Left lung (tissue), 4 donors: ENCODE measurements at regions not wholly inside any gene's neighbourhood (a gene's known extent, or its start where the extent isn't known, plus 50 kb on each side); places are given as distances from the start of the nearest gene placed in this dataset.

Experiments used
- ATAC-seq: fragments of 200-7000 bp; cut with Tn5 transposase; one replicate; pipeline ENCODE4 v1.9.1; 2020; ENCODE audit warnings: moderate library complexity
- DNase-seq, 4 donors: peaks; one replicate each; pipeline ENCODE4 v3.0.0-alpha.2; 2013 to 2020
- H3K27ac ChIP-seq, 2 donors: fragments of 200-600 bp; sonication (generic) in 1 of 2; one replicate each; pipeline versions ENCODE4 v1.5.0 to v1.8.0; 2020 to 2021
- H3K27me3 ChIP-seq, 2 donors: fragments of 200-600 bp; sonication (generic) in 1 of 2; one replicate each; pipeline versions ENCODE4 v1.5.0 to v1.8.0; 2020 to 2021
- H3K36me3 ChIP-seq, 2 donors: fragments of 200-600 bp; sonication (generic) in 1 of 2; one replicate each; pipeline versions ENCODE4 v1.5.0 to v1.8.0; 2020 to 2021
- H3K4me1 ChIP-seq, 2 donors: fragments of 200-600 bp; one replicate each; pipeline ENCODE4 v1.8.0; 2021
- H3K4me3 ChIP-seq, 2 donors: fragments of 200-600 bp; sonication (generic) in 1 of 2; one replicate each; pipeline versions ENCODE4 v1.5.0 to v1.8.0; 2020 to 2021; ENCODE audit warnings: mild to moderate bottlenecking in 1 of 2
- H3K9me3 ChIP-seq, 2 donors: fragments of 200-600 bp; sonication (generic) in 1 of 2; one replicate each; pipeline versions ENCODE4 v1.5.0 to v1.8.0; 2020 to 2021
- intact Hi-C, 2 donors: fragments of 100-400 bp; cut with DNase I; formaldehyde crosslinking; loops; one replicate each; pipeline versions ENCODE4 v1.11.2 to v1.14.2; 2022
- TF ChIP-seq, protein P1 (sequence below), 2 donors: fragments of 200-600 bp; sonication (generic) in 1 of 2; IDR thresholded peaks; one replicate each; pipeline versions ENCODE4 v1.5.0 to v1.8.0; 2021; ENCODE audit warnings: antibody characterized with exemption in 2 of 2
- donor health status: DM: no; HTN: yes; CAD: no.
- donor health status: DM: no; HTN: no; CAD: no.

- Histone ChIP-seq H3K9me3 (no peaks in the 10 kb centered on the region), H3K36me3 (no peaks in the 10 kb centered on the region), H3K4me3 (no peak overlapping the region), H3K27ac (no peak overlapping the region), H3K4me1 (no peaks in the 10 kb centered on the region), H3K27me3 (no peaks in the 10 kb centered on the region)
- TF ChIP-seq, protein P1, sequence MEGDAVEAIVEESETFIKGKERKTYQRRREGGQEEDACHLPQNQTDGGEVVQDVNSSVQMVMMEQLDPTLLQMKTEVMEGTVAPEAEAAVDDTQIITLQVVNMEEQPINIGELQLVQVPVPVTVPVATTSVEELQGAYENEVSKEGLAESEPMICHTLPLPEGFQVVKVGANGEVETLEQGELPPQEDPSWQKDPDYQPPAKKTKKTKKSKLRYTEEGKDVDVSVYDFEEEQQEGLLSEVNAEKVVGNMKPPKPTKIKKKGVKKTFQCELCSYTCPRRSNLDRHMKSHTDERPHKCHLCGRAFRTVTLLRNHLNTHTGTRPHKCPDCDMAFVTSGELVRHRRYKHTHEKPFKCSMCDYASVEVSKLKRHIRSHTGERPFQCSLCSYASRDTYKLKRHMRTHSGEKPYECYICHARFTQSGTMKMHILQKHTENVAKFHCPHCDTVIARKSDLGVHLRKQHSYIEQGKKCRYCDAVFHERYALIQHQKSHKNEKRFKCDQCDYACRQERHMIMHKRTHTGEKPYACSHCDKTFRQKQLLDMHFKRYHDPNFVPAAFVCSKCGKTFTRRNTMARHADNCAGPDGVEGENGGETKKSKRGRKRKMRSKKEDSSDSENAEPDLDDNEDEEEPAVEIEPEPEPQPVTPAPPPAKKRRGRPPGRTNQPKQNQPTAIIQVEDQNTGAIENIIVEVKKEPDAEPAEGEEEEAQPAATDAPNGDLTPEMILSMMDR (IDR thresholded peaks at IDR 0.05) = no peak
- DNase-seq (no peak), ATAC-seq (no peak)
- intact Hi-C loops = no loop called here
These were observed 139.4 kb upstream of the TSC22D2 start for GRCh38 chr3:150268426-150269391.

- Histone ChIP-seq H3K36me3 (no peaks in the 10 kb centered on the region), H3K4me1 (no peaks in the 10 kb centered on the region), H3K9me3 (no peaks in the 10 kb centered on the region), H3K4me3 (no peak overlapping the region), H3K27ac (no peak overlapping the region), H3K27me3 (no peaks in the 10 kb centered on the region)
- DNase-seq = no peak
- TF ChIP-seq, protein P1 (IDR thresholded peaks at IDR 0.05) = no peak
- ATAC-seq = no peak
- intact Hi-C loops = no loop called here
These were observed 140.8 kb upstream of the TSC22D2 start for GRCh38 chr3:150267288-150267687.

DNA sequence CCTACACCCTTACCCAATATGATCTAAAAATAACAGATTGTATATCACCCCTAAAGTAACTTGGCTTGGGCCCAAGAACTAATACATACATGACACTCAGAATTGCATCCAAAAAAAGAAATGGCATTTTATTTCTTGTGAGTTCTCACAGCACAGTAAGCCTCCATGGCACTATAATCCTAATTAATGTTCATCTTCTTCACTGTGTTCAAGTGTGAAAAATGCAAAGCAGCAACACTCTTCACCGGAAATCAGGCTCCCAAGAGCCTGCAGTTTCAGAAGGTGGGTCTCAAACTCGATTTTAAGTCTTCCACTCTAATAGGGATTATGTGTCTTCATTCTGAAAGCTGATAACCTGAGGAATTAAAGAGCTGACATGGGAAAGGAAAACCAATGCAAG is 142.8 kb upstream of the TSC22D2 start:
- no peak for ATAC-seq
- intact Hi-C loops = no loop called here
- Histone ChIP-seq H3K4me3 (no peak overlapping the region), H3K4me1 (peaks cover 0 to 5% of the 10 kb centered on the region in 2 donors), H3K9me3 (no peaks in the 10 kb centered on the region), H3K27ac (no peak overlapping the region), H3K36me3 (no peaks in the 10 kb centered on the region), H3K27me3 (no peaks in the 10 kb centered on the region)
- DNase-seq = no peak
- TF ChIP-seq, protein P1 (IDR thresholded peaks at IDR 0.05) = no peak

DNA sequence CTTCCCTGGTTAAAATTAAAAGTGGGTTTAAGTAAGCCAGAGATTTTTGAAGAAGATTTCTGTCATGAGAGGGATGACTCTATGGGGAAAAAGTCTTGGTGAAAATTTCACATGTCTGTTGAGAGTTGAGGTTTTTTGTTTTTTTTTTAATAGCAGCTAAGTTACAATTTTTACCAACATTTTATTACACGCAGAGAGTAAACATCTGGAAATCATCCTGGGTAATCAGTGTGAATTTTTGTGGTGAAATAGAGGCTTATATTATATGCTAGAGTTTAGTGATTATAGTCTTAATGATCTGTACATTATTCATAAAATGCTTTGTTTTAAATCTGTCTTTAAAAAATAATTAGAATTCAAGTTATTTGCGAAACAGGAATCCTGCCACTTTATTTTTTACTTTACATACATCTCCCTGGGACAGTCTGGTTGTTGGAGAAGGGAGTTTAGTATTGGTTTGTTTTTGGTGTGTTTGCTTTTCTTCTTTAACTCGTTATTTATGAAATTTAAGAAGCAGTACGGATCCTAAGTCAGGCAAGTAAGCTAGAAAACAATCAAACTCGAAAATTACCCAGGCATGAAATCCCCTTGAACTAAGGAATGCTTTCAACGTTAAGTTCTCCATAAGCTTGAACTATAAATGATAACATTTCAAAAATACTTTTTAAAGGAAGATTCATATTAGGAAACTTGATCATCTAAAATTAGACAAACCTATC is 143.4 kb upstream of the TSC22D2 start:
- H3K4me3 ChIP-seq = no peak overlapping the region
- ATAC-seq (no peak), DNase-seq (no peak)
- H3K4me1 ChIP-seq = peaks cover 0 to 5% of the 10 kb centered on the region in 2 donors
- TF ChIP-seq, protein P1 (IDR thresholded peaks at IDR 0.05) = no peak
- intact Hi-C loops = no loop called here
- no peaks in the 10 kb centered on the region for H3K27me3 ChIP-seq
- H3K36me3 ChIP-seq = no peaks in the 10 kb centered on the region
- H3K9me3 ChIP-seq = no peaks in the 10 kb centered on the region
- H3K27ac ChIP-seq = no peak overlapping the region

DNA sequence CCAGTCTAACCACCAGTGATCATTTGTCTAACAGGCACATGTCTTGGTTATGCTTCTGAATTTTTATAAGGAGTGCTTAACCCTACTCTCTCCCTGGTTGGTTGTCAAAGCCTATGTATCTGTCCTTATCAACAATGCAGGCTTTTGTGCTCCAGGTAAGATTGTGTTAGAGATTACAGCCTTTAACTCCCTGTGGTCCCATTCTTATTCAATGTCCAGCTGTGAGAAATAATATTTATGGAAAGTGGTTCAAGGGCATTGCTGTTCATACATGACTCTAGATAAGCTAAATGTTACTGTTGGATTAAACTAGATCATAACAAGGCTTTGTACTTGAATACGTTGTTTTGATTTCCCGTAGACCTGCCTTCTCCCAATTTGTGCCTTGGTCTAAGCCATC is 146.1 kb upstream of the TSC22D2 start:
- Histone ChIP-seq H3K9me3 (no peaks in the 10 kb centered on the region), H3K27me3 (no peaks in the 10 kb centered on the region), H3K27ac (no peak overlapping the region), H3K4me1 (peaks cover 0 to 5% of the 10 kb centered on the region in 2 donors), H3K4me3 (no peak overlapping the region), H3K36me3 (no peaks in the 10 kb centered on the region)
- DNase-seq = no peak
- ATAC-seq = no peak
- intact Hi-C loops = no loop called here
- TF ChIP-seq, protein P1 (IDR thresholded peaks at IDR 0.05) = no peak
